ENCODE measurements at regions not wholly inside any gene's neighbourhood (a gene's known extent, or its start where the extent isn't known, plus 50 kb on each side); places are given as distances from the start of the nearest gene placed in this dataset.

DNA sequence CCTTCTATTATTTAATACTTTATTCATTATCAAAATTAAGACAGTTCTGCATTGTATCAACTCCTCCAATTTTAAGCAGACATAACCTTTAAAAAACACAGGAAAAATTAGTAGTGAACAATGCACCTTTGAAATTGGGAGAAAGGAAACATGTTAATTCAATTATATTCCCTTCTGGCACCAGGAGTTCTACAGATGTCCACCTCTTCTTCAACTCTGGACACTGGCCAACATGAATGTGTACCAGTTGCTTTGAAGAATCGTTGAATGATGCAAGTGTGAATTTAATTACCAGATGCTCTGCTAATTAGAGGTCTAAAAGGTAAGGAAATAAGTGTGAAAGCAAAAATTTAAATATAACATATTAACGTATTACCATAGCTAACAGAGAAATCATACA is 206.7 kb upstream of the IGFBP3 start:
- TF ChIP-seq EZH2phosphoT487 (IDR thresholded peaks at IDR 0.05; ENCODE audit: borderline replicate concordance) = no peak
- TF ChIP-seq, protein P1, sequence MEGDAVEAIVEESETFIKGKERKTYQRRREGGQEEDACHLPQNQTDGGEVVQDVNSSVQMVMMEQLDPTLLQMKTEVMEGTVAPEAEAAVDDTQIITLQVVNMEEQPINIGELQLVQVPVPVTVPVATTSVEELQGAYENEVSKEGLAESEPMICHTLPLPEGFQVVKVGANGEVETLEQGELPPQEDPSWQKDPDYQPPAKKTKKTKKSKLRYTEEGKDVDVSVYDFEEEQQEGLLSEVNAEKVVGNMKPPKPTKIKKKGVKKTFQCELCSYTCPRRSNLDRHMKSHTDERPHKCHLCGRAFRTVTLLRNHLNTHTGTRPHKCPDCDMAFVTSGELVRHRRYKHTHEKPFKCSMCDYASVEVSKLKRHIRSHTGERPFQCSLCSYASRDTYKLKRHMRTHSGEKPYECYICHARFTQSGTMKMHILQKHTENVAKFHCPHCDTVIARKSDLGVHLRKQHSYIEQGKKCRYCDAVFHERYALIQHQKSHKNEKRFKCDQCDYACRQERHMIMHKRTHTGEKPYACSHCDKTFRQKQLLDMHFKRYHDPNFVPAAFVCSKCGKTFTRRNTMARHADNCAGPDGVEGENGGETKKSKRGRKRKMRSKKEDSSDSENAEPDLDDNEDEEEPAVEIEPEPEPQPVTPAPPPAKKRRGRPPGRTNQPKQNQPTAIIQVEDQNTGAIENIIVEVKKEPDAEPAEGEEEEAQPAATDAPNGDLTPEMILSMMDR (conservative IDR thresholded peaks at IDR 0.05; ENCODE audit: low read length) = no peak
- Histone ChIP-seq H3K9me2 (replicated peaks; ENCODE audit: low read depth, low read length) (no peaks in the 10 kb centered on the region), H3K9me3 (ENCODE audit: insufficient read depth, low read depth, low read length) (no peaks in the 10 kb centered on the region), H3K27me3 (ENCODE audit: insufficient read depth, low read length, poor library complexity, severe bottlenecking) (no peaks in the 10 kb centered on the region), H3K36me3 (ENCODE audit: insufficient read depth, low read length) (no peaks in the 10 kb centered on the region), H3K79me2 (ENCODE audit: insufficient read depth, low read length) (no peaks in the 10 kb centered on the region), H3K9ac (ENCODE audit: low read depth, low read length, poor library complexity, severe bottlenecking) (no peak overlapping the region), H3K4me1 (ENCODE audit: insufficient read depth, low read length, poor library complexity, severe bottlenecking) (no peaks in the 10 kb centered on the region), H2AFZ (ENCODE audit: low read length) (no peak overlapping the region), H4K20me1 (ENCODE audit: insufficient read depth, low read length, poor library complexity, severe bottlenecking) (no peaks in the 10 kb centered on the region), H3K4me3 (ENCODE audit: low read length, poor library complexity, severe bottlenecking) (no peak overlapping the region), H3K4me2 (ENCODE audit: low read depth, low read length, poor library complexity, severe bottlenecking) (no peak overlapping the region), H3F3A (ENCODE audit: low read depth) (no peaks in the 10 kb centered on the region)

DNA sequence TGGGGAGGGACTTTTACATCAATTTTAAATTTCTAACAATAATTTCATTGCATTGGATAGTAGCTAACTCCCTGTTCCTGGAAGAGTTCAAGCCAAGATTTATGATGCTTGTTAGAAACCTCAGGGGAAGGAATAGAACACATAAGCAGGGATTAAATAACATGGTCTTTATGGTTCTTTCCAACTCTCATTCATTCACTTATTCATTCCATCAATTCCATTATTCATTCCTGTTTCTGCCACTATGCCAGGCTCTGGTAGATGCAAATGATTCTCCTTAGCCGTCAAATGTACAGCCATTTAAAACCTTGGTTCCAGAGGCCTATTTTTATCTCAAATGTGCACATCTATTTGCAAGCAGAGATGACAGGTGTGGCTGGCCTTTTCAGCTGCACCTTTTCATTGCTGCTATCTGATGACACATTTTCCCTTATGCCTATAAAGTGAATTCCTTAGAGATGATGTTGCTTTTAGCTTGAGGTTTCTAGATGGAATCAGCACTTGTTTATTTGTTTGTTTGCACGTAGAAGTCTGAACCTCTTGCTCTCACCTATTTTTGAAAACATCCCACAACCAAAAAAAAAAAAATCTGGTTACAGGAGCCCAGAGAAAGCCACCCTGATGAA is 205.7 kb upstream of the IGFBP3 start:
- Histone ChIP-seq H2AFZ (ENCODE audit: low read length) (no peak overlapping the region), H3K9me3 (ENCODE audit: insufficient read depth, low read depth, low read length) (no peaks in the 10 kb centered on the region), H3K4me1 (ENCODE audit: insufficient read depth, low read length, poor library complexity, severe bottlenecking) (no peaks in the 10 kb centered on the region)

DNA sequence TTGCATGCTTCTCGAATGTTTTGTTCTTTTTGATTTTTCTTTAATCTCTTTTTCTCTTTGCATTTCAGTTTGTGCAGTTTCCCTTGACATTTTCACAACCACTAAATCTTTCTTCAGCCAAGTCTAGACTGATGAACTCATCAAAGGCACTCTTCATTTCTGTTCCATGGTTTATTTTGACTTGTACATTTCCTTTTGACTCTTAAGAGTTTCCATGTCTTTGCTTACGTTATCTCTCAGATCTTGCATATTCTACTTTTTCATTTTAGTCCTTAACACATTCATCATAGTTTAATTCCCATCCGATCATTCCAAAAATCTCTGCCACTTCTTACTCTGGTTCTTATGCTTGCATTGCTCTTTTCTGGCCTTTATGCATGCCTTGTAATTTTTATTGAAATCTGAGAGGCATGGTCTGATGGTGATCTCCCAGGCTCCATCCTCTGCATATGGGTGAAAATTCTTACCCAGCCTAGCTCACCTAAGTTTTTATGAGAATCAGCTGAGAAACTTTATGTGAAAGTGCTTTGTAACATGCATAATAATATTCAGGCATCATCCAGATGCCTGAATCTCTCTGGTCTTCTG is 202.8 kb upstream of the IGFBP3 start:
- no peaks in the 10 kb centered on the region for H3K27me3 ChIP-seq (ENCODE audit: insufficient read depth, low read length, poor library complexity, severe bottlenecking)
- no peak overlapping the region for H3K4me2 ChIP-seq (ENCODE audit: low read depth, low read length, poor library complexity, severe bottlenecking)
- H3K4me3 ChIP-seq (ENCODE audit: low read length, poor library complexity, severe bottlenecking) = no peak overlapping the region
- H3K9ac ChIP-seq (ENCODE audit: low read depth, low read length, poor library complexity, severe bottlenecking) = no peak overlapping the region
- no peaks in the 10 kb centered on the region for H3K36me3 ChIP-seq (ENCODE audit: insufficient read depth, low read length)
- no peaks in the 10 kb centered on the region for H3F3A ChIP-seq (ENCODE audit: low read depth)
- no peaks in the 10 kb centered on the region for H3K9me3 ChIP-seq (ENCODE audit: insufficient read depth, low read depth, low read length)
- TF ChIP-seq EZH2phosphoT487 (IDR thresholded peaks at IDR 0.05; ENCODE audit: borderline replicate concordance) = no peak
- TF ChIP-seq, protein P1 (conservative IDR thresholded peaks at IDR 0.05; ENCODE audit: low read length) = no peak
- H4K20me1 ChIP-seq (ENCODE audit: insufficient read depth, low read length, poor library complexity, severe bottlenecking) = no peaks in the 10 kb centered on the region
- H3K79me2 ChIP-seq (ENCODE audit: insufficient read depth, low read length) = no peaks in the 10 kb centered on the region
- no peaks in the 10 kb centered on the region; the same call in 1 of the 2 replicates for H3K9me2 ChIP-seq (replicated peaks; ENCODE audit: low read depth, low read length)
- no peaks in the 10 kb centered on the region for H3K4me1 ChIP-seq (ENCODE audit: insufficient read depth, low read length, poor library complexity, severe bottlenecking)
- H2AFZ ChIP-seq (ENCODE audit: low read length) = no peak overlapping the region

More for the DNA sequence above, 205.7 kb upstream of the IGFBP3 start:
- no peaks in the 10 kb centered on the region for H3K9me2 ChIP-seq (replicated peaks; ENCODE audit: low read depth, low read length)
- no peaks in the 10 kb centered on the region for H3F3A ChIP-seq (ENCODE audit: low read depth)
- H3K4me2 ChIP-seq (ENCODE audit: low read depth, low read length, poor library complexity, severe bottlenecking) = no peak overlapping the region
- H3K79me2 ChIP-seq (ENCODE audit: insufficient read depth, low read length) = no peaks in the 10 kb centered on the region
- H4K20me1 ChIP-seq (ENCODE audit: insufficient read depth, low read length, poor library complexity, severe bottlenecking) = no peaks in the 10 kb centered on the region
- no peaks in the 10 kb centered on the region for H3K36me3 ChIP-seq (ENCODE audit: insufficient read depth, low read length)
- H3K4me3 ChIP-seq (ENCODE audit: low read length, poor library complexity, severe bottlenecking) = no peak overlapping the region
- H3K9ac ChIP-seq (ENCODE audit: low read depth, low read length, poor library complexity, severe bottlenecking) = no peak overlapping the region
- H3K27me3 ChIP-seq (ENCODE audit: insufficient read depth, low read length, poor library complexity, severe bottlenecking) = no peaks in the 10 kb centered on the region
- no peak for TF ChIP-seq EZH2phosphoT487 (IDR thresholded peaks at IDR 0.05; ENCODE audit: borderline replicate concordance)
- TF ChIP-seq, protein P1 (conservative IDR thresholded peaks at IDR 0.05; ENCODE audit: low read length) = no peak
